ENCODE measurements at regions not wholly inside any gene's neighbourhood (a gene's known extent, or its start where the extent isn't known, plus 50 kb on each side); places are given as distances from the start of the nearest gene placed in this dataset.

DNA sequence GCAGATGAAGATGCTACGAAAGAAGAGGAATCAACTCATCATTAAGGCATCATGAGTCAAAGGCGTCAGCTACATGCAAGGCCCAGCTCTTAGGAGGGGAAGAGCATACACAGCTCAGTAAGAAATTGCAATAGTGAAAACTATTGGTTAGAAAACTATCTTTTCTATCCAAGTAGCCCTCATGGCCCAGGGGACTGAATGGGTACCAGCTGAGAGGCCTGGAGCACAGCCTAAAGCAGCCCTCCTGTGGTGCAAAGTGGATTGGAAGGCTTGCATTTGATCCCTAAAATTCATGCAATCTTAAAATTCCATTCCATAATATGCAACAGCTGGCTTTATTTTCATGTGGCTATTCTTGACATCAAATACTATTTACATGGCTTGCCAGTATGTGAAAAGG, 251.8 kb upstream of the USP24 start:
- Histone ChIP-seq H3K36me3 (ENCODE audit: insufficient read depth, low read length) (no peaks in the 10 kb centered on the region), H3K9me3 (ENCODE audit: insufficient read depth, low read depth, low read length) (no peaks in the 10 kb centered on the region), H4K20me1 (ENCODE audit: insufficient read depth, low read length, poor library complexity, severe bottlenecking) (no peaks in the 10 kb centered on the region), H3F3A (ENCODE audit: low read depth) (no peaks in the 10 kb centered on the region), H3K27me3 (ENCODE audit: insufficient read depth, low read length, poor library complexity, severe bottlenecking) (no peaks in the 10 kb centered on the region), H3K79me2 (ENCODE audit: insufficient read depth, low read length) (no peaks in the 10 kb centered on the region), H3K9me2 (replicated peaks; ENCODE audit: low read depth, low read length) (no peaks in the 10 kb centered on the region), H3K4me3 (ENCODE audit: low read length, poor library complexity, severe bottlenecking) (no peak overlapping the region), H3K4me2 (ENCODE audit: low read depth, low read length, poor library complexity, severe bottlenecking) (no peak overlapping the region), H2AFZ (ENCODE audit: low read length) (no peak overlapping the region), H3K9ac (ENCODE audit: low read depth, low read length, poor library complexity, severe bottlenecking) (no peak overlapping the region), H3K4me1 (ENCODE audit: insufficient read depth, low read length, poor library complexity, severe bottlenecking) (no peaks in the 10 kb centered on the region)
- TF ChIP-seq EZH2phosphoT487 (IDR thresholded peaks at IDR 0.05; ENCODE audit: borderline replicate concordance), result no peak
- TF ChIP-seq, protein P1, sequence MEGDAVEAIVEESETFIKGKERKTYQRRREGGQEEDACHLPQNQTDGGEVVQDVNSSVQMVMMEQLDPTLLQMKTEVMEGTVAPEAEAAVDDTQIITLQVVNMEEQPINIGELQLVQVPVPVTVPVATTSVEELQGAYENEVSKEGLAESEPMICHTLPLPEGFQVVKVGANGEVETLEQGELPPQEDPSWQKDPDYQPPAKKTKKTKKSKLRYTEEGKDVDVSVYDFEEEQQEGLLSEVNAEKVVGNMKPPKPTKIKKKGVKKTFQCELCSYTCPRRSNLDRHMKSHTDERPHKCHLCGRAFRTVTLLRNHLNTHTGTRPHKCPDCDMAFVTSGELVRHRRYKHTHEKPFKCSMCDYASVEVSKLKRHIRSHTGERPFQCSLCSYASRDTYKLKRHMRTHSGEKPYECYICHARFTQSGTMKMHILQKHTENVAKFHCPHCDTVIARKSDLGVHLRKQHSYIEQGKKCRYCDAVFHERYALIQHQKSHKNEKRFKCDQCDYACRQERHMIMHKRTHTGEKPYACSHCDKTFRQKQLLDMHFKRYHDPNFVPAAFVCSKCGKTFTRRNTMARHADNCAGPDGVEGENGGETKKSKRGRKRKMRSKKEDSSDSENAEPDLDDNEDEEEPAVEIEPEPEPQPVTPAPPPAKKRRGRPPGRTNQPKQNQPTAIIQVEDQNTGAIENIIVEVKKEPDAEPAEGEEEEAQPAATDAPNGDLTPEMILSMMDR (conservative IDR thresholded peaks at IDR 0.05; ENCODE audit: low read length), result no peak

DNA sequence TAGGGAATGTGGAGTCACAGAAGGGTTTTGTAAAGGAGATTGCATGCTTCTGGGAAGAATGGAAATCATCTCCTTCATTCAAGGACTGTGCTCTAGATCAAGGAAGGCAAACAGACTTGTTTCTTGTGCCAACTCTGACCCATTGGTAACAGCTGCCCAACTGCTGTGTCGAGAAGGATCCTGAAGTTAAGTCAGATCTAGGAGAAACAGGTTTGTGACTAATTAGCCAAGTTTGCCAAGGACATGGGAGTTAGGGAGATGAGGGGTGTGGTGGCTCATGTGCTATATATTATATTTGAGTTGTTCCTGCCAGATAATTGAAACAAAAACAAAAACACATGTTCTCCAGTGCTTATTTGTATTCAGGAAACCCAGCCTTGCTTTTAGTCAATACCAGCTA, 251.2 kb upstream of the USP24 start:
- H3K9ac ChIP-seq (ENCODE audit: low read depth, low read length, poor library complexity, severe bottlenecking), result no peak overlapping the region
- no peaks in the 10 kb centered on the region for H3K79me2 ChIP-seq (ENCODE audit: insufficient read depth, low read length)
- H3K4me1 ChIP-seq (ENCODE audit: insufficient read depth, low read length, poor library complexity, severe bottlenecking), result no peaks in the 10 kb centered on the region
- no peaks in the 10 kb centered on the region for H3F3A ChIP-seq (ENCODE audit: low read depth)
- no peak overlapping the region for H3K4me3 ChIP-seq (ENCODE audit: low read length, poor library complexity, severe bottlenecking)
- H2AFZ ChIP-seq (ENCODE audit: low read length), result no peak overlapping the region
- no peak for TF ChIP-seq EZH2phosphoT487 (IDR thresholded peaks at IDR 0.05; ENCODE audit: borderline replicate concordance)
- TF ChIP-seq, protein P1 (conservative IDR thresholded peaks at IDR 0.05; ENCODE audit: low read length), result no peak
- H3K4me2 ChIP-seq (ENCODE audit: low read depth, low read length, poor library complexity, severe bottlenecking), result no peak overlapping the region
- no peaks in the 10 kb centered on the region for H3K9me3 ChIP-seq (ENCODE audit: insufficient read depth, low read depth, low read length)
- H3K27me3 ChIP-seq (ENCODE audit: insufficient read depth, low read length, poor library complexity, severe bottlenecking), result no peaks in the 10 kb centered on the region
- H3K36me3 ChIP-seq (ENCODE audit: insufficient read depth, low read length), result no peaks in the 10 kb centered on the region
- no peaks in the 10 kb centered on the region for H3K9me2 ChIP-seq (replicated peaks; ENCODE audit: low read depth, low read length)
- H4K20me1 ChIP-seq (ENCODE audit: insufficient read depth, low read length, poor library complexity, severe bottlenecking), result no peaks in the 10 kb centered on the region

DNA sequence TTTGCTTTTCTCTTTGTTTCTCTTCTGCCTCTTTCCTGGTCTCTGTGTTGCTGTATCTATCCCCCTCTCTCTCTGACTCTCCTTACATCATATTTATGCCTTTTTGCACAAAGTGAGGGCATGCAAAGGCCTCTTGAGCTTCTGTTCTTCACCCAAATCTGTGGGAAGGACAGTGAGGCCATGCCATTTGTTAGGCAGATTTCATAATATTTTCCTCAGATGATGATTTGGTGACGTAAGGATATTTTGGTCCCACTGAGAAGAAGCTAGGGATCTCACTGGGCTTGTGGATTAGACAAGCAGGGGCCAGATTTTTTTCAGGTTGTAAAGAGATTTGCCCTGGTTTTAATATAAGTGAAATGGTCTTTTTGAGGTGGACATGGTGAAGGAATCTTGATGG, 249.4 kb upstream of the USP24 start:
- Histone ChIP-seq H2AFZ (ENCODE audit: low read length) (no peak overlapping the region), H3K27me3 (ENCODE audit: insufficient read depth, low read length, poor library complexity, severe bottlenecking) (no peaks in the 10 kb centered on the region)

More for the DNA sequence above, 249.4 kb upstream of the USP24 start:
- TF ChIP-seq, protein P1 (conservative IDR thresholded peaks at IDR 0.05; ENCODE audit: low read length), result no peak
- TF ChIP-seq EZH2phosphoT487 (IDR thresholded peaks at IDR 0.05; ENCODE audit: borderline replicate concordance), result no peak
- Histone ChIP-seq H3K9ac (ENCODE audit: low read depth, low read length, poor library complexity, severe bottlenecking) (no peak overlapping the region), H3K4me3 (ENCODE audit: low read length, poor library complexity, severe bottlenecking) (no peak overlapping the region), H3K4me2 (ENCODE audit: low read depth, low read length, poor library complexity, severe bottlenecking) (no peak overlapping the region), H3K4me1 (ENCODE audit: insufficient read depth, low read length, poor library complexity, severe bottlenecking) (no peaks in the 10 kb centered on the region), H3K36me3 (ENCODE audit: insufficient read depth, low read length) (no peaks in the 10 kb centered on the region), H3F3A (ENCODE audit: low read depth) (no peaks in the 10 kb centered on the region), H3K9me3 (ENCODE audit: insufficient read depth, low read depth, low read length) (no peaks in the 10 kb centered on the region), H3K9me2 (replicated peaks; ENCODE audit: low read depth, low read length) (no peaks in the 10 kb centered on the region), H4K20me1 (ENCODE audit: insufficient read depth, low read length, poor library complexity, severe bottlenecking) (no peaks in the 10 kb centered on the region), H3K79me2 (ENCODE audit: insufficient read depth, low read length) (no peaks in the 10 kb centered on the region)

Measured in Loucy (cell line).